HepG2 (cell line): ENCODE measurements at regions not wholly inside any gene's neighbourhood (a gene's known extent, or its start where the extent isn't known, plus 50 kb on each side); places are given as distances from the start of the nearest gene placed in this dataset.

Source experiments
- ATAC-seq: fragments of 200-7000 bp; cut with Tn5 transposase; 3 replicates; pipeline ENCODE4 v1.9.1; 2020; ENCODE audit warnings: mild to moderate bottlenecking, moderate library complexity
- BruUV-seq: library from RNA; stranded (reverse); fragments of 400-500 nt; replicated peaks from 2 replicates; lab custom pipeline; 2021; lab: Mats Ljungman, UMichigan
- CTCF ChIA-PET: fragments of 300-600 bp; formaldehyde crosslinking; extraction: SDS; loops from one replicate; lab custom pipeline; 2021; ENCODE audit warnings: low total read pairs, inconsistent platforms, low intra/inter-chr PET ratio; lab: Yijun Ruan, JAX
- POLR2A ChIA-PET: fragments of 350-600 bp; sonication (Branson Sonifier 250); formaldehyde crosslinking; loops from one replicate; lab custom pipeline; 2020; ENCODE audit warnings: antibody characterized with exemption, inconsistent platforms; lab: Yijun Ruan, JAX
- DNase-seq: peaks from one replicate; pipeline ENCODE4 v3.0.0-alpha.2; 2015; ENCODE audit warnings: low spot score
- FAIRE-seq: peaks from 3 replicates; lab custom pipeline; 2011; peaks lifted over from hg19 to GRCh38; lab: Jason Lieb, UNC
- H2AFZ ChIP-seq: one replicate; pipeline ENCODE4 v1.6.1; 2011; ENCODE audit warnings: low read length, inconsistent platforms
- H3K27ac ChIP-seq: fragments of 300-600 bp; 3 replicates; pipeline ENCODE4 v1.8.0; 2011; ENCODE audit warnings: mixed run types, mild to moderate bottlenecking, mixed read lengths, low read length, inconsistent platforms; ENCODE audit not compliant: insufficient read depth; ENCODE audit errors: extremely low read length
- H3K27me3 ChIP-seq, 2 experiments: fragments of 200-600 bp in 1 of 2; 2 replicates in 1 of 2; 3 replicates in 1 of 2; pipeline versions ENCODE4 v1.6.0 to v1.8.0; 2011; ENCODE audit warnings: low read length in 2 of 2, mild to moderate bottlenecking in 2 of 2, moderate library complexity in 2 of 2, inconsistent platforms in 1 of 2; ENCODE audit not compliant: insufficient read depth in 2 of 2, control insufficient read depth in 1 of 2
- H3K36me3 ChIP-seq, 2 experiments: fragments of 200-600 bp in 1 of 2; replicated peaks in 1 of 2; 2 replicates in 1 of 2; 3 replicates in 1 of 2; pipeline versions ENCODE4 v1.5.1 to v1.8.0; 2011; ENCODE audit warnings: low read length in 2 of 2, inconsistent platforms in 1 of 2; ENCODE audit not compliant: insufficient read depth in 2 of 2, control insufficient read depth in 1 of 2
- H3K4me1 ChIP-seq: 2 replicates; pipeline ENCODE4 v1.5.1; 2012; ENCODE audit warnings: low read length, inconsistent platforms; ENCODE audit not compliant: insufficient read depth
- H3K4me2 ChIP-seq: 2 replicates; pipeline ENCODE4 v1.6.0; 2011; ENCODE audit warnings: low read depth, low read length, inconsistent platforms
- H3K4me3 ChIP-seq, 3 experiments: fragments of 200-600 bp in 1 of 3; sonication (generic), shearing (Covaris generic) in 1 of 3; replicated peaks in 1 of 3; 2 replicates each; pipeline ENCODE4 v1.5.1; 2011 to 2016; ENCODE audit warnings: low read length in 3 of 3, inconsistent platforms in 2 of 3, low read depth in 2 of 3, mild to moderate bottlenecking in 2 of 3, control low read depth in 1 of 3, mixed read lengths in 1 of 3; ENCODE audit not compliant: insufficient read depth in 1 of 3
- H3K79me2 ChIP-seq: one replicate; pipeline ENCODE4 v1.6.1; 2011; ENCODE audit warnings: low read length, inconsistent platforms; ENCODE audit not compliant: insufficient read depth
- H3K9ac ChIP-seq: 2 replicates; pipeline ENCODE4 v1.6.0; 2011; ENCODE audit warnings: mild to moderate bottlenecking, low read depth, low read length, inconsistent platforms; ENCODE audit not compliant: insufficient read depth
- H3K9me3 ChIP-seq: 2 replicates; pipeline ENCODE4 v1.5.1; 2012; ENCODE audit warnings: mild to moderate bottlenecking, low read length
- H4K20me1 ChIP-seq: 2 replicates; pipeline ENCODE4 v1.6.0; 2011; ENCODE audit warnings: inconsistent platforms, mild to moderate bottlenecking, low read length, moderate library complexity; ENCODE audit not compliant: insufficient read depth
- BCL3 ChIP-seq: sonication (generic); formaldehyde crosslinking; IDR thresholded peaks from 2 replicates; pipeline ENCODE4 v1.5.1; 2020; ENCODE audit warnings: mild to moderate bottlenecking, missing genetic modification reagents, moderate library complexity
- DBP ChIP-seq: sonication (generic); formaldehyde crosslinking; IDR thresholded peaks from 2 replicates; pipeline ENCODE4 v1.4.0; 2020; ENCODE audit warnings: missing genetic modification reagents; ENCODE audit errors: not compliant biosample characterization
- ETV5 ChIP-seq: IDR thresholded peaks from 2 replicates; pipeline ENCODE4 v1.6.1; 2018; ENCODE audit warnings: missing biosample characterization, missing genetic modification reagents, inconsistent platforms, borderline replicate concordance
- IKZF4 ChIP-seq: sonication (generic); formaldehyde crosslinking; IDR thresholded peaks from 2 replicates; pipeline ENCODE4 v1.5.1; 2020; ENCODE audit warnings: borderline replicate concordance, mild to moderate bottlenecking, low read depth, missing genetic modification reagents; ENCODE audit errors: not compliant biosample characterization
- IKZF5 ChIP-seq: IDR thresholded peaks from 2 replicates; pipeline ENCODE4 v1.6.1; 2018; ENCODE audit warnings: missing genetic modification reagents, mild to moderate bottlenecking, missing compliant biosample characterization
- MAFF ChIP-seq: IDR thresholded peaks from 2 replicates; pipeline ENCODE4 v1.6.1; 2011; ENCODE audit warnings: low read depth, low read length, improper control_type of control experiment
- NR2F6 ChIP-seq, 2 experiments: IDR thresholded peaks; 2 replicates each; pipeline ENCODE4 v1.6.1; 2016; ENCODE audit warnings: antibody characterized with exemption in 1 of 2, mild to moderate bottlenecking in 1 of 2
- NRL ChIP-seq: sonication (generic); formaldehyde crosslinking; IDR thresholded peaks from 2 replicates; pipeline ENCODE4 v1.5.0; 2020; ENCODE audit warnings: missing genetic modification reagents, mild to moderate bottlenecking, moderate library complexity, borderline replicate concordance
- POLR2A ChIP-seq, 2 experiments: IDR thresholded peaks; 2 replicates each; pipeline ENCODE4 v1.6.1; 2011; ENCODE audit warnings: low read depth in 2 of 2, low read length in 2 of 2, mild to moderate bottlenecking in 1 of 2, moderate library complexity in 1 of 2; ENCODE audit not compliant: insufficient read depth in 1 of 2
- SNAPC2 ChIP-seq: sonication (generic); formaldehyde crosslinking; IDR thresholded peaks from 2 replicates; pipeline ENCODE4 v1.8.1; 2022; ENCODE audit warnings: mild to moderate bottlenecking, missing genetic modification reagents
- ZBTB2 ChIP-seq: sonication (generic); formaldehyde crosslinking; IDR thresholded peaks from 2 replicates; pipeline ENCODE4 v1.8.0; 2022; ENCODE audit warnings: low read depth, missing genetic modification reagents
- ZNF121 ChIP-seq: sonication (generic); formaldehyde crosslinking; IDR thresholded peaks from 2 replicates; pipeline ENCODE4 v1.5.0; 2020; ENCODE audit warnings: mild to moderate bottlenecking, missing genetic modification reagents
- ZNF143 ChIP-seq: sonication (generic); formaldehyde crosslinking; IDR thresholded peaks from 2 replicates; pipeline ENCODE4 v1.4.0; 2020; ENCODE audit warnings: missing genetic modification reagents
- ZNF644 ChIP-seq: IDR thresholded peaks from 2 replicates; pipeline ENCODE4 v1.6.1; 2016; ENCODE audit warnings: low read depth
- ZNF709 ChIP-seq: sonication (generic); formaldehyde crosslinking; IDR thresholded peaks from 2 replicates; pipeline ENCODE4 v1.5.0; 2020; ENCODE audit warnings: mild to moderate bottlenecking, missing genetic modification reagents
- WGBS: methylation state at CpG from one replicate; pipeline ENCODE4 v1.1.6; 2017; ENCODE audit warnings: low lambda C conversion rate; 5-methylcytosine and 5-hydroxymethylcytosine counted together
- in situ Hi-C: cut with HindIII; loops from 2 replicates; pipeline ENCODE4 v1.10.0; 2017; ENCODE audit warnings: low pct_unique_long_range_greater_than_20kb; ENCODE audit not compliant: extremely low pct_ligation_motif_present
- intact Hi-C: fragments of 100-400 bp; cut with micrococcal nuclease; formaldehyde crosslinking; loops from one replicate; pipeline ENCODE4 v1.10.0; 2022; ENCODE audit not compliant: unreplicated experiment
- TF ChIP-seq, protein P1 (sequence below): sonication (generic); formaldehyde crosslinking; IDR thresholded peaks from 2 replicates; pipeline ENCODE4 v1.4.0; 2020; ENCODE audit warnings: missing genetic modification reagents
- TF ChIP-seq, protein P2 (sequence below): sonication (generic); formaldehyde crosslinking; IDR thresholded peaks from 2 replicates; pipeline ENCODE4 v1.5.0; 2020; ENCODE audit warnings: mild to moderate bottlenecking, missing genetic modification reagents

DNA sequence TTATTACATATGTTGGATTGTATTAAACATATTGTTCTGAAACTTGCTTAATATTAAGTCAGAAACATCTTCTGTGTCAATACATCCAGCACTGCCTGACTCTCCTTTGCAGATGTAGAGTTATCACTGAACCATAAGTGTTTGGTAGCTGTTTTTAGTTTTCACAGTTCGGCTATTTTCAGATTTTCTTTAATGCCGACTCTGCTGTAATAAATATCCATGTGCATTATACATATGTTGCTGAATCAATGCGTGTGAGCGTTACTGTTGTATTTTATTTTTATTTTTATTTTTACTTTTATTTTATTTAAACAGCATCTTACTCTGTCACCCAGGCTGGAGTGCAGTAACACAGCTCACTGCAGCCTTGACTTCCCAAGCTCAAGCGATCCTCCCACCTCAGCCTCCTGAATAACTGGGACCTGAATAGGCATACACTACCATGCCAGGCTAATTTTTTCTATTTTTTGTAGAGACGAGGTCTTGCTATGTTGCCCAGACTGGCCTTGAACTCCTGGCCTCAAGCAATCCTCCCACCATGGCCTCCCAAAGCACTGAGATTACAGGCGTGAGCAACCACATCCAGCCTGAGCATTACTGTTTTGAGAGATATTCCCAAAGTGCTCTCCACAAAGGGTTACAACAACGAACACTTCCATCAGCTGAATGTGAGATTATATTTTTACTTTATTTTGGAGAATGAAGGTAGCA lies 50.7 kb upstream of the NOCT start:
- H3K27me3 ChIP-seq, result no peaks in the 10 kb centered on the region
- H2AFZ ChIP-seq, result no peak overlapping the region
- H3K36me3 ChIP-seq, result no peaks in the 10 kb centered on the region
- ChIA-PET POLR2A (no interaction called here), CTCF (no interaction called here)
- H3K4me1 ChIP-seq, result peaks cover 30% of the 10 kb centered on the region
- in situ Hi-C loops, result no loop called here
- H3K9me3 ChIP-seq, result no peaks in the 10 kb centered on the region
- ATAC-seq (no peak), FAIRE-seq (no peak), DNase-seq (no peak)
- no peaks in the 10 kb centered on the region for H4K20me1 ChIP-seq
- H3K9ac ChIP-seq, result no peak overlapping the region
- no peak overlapping the region for H3K4me2 ChIP-seq
- no peak overlapping the region for H3K4me3 ChIP-seq
- BruUV-seq, result no TSS peak
- 67% methylated on average over 8 of the region's 8 CpGs for WGBS
- no peak overlapping the region for H3K27ac ChIP-seq
- intact Hi-C loops, result no loop called here
- H3K79me2 ChIP-seq, result no peaks in the 10 kb centered on the region
- no peak for TF ChIP-seq ZNF143
- TF ChIP-seq ZNF644 (CRISPR knock-in tag), result no peak
- peak; percentile 55; the same call in 1 of the 2 replicates for TF ChIP-seq ZNF121 (CRISPR knock-in tag)
- TF ChIP-seq NR2F6 (IDR thresholded peaks at IDR 0.05), result no peak
- no peak for TF ChIP-seq NR2F6 (CRISPR knock-in tag; IDR thresholded peaks at IDR 0.05)
- no peak for TF ChIP-seq SNAPC2
- TF ChIP-seq, protein P1, sequence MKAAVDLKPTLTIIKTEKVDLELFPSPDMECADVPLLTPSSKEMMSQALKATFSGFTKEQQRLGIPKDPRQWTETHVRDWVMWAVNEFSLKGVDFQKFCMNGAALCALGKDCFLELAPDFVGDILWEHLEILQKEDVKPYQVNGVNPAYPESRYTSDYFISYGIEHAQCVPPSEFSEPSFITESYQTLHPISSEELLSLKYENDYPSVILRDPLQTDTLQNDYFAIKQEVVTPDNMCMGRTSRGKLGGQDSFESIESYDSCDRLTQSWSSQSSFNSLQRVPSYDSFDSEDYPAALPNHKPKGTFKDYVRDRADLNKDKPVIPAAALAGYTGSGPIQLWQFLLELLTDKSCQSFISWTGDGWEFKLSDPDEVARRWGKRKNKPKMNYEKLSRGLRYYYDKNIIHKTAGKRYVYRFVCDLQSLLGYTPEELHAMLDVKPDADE (CRISPR knock-in tag), result no peak
- no peak for TF ChIP-seq ZBTB2 (CRISPR knock-in tag)
- no peak for TF ChIP-seq IKZF4 (CRISPR knock-in tag)
- no peak for TF ChIP-seq BCL3 (CRISPR knock-in tag)
- TF ChIP-seq POLR2A (IDR thresholded peaks at IDR 0.05; ENCODE audit: insufficient read depth in 1 of 2, low read depth in 2 of 2, low read length in 2 of 2), result no peak
- TF ChIP-seq, protein P2, sequence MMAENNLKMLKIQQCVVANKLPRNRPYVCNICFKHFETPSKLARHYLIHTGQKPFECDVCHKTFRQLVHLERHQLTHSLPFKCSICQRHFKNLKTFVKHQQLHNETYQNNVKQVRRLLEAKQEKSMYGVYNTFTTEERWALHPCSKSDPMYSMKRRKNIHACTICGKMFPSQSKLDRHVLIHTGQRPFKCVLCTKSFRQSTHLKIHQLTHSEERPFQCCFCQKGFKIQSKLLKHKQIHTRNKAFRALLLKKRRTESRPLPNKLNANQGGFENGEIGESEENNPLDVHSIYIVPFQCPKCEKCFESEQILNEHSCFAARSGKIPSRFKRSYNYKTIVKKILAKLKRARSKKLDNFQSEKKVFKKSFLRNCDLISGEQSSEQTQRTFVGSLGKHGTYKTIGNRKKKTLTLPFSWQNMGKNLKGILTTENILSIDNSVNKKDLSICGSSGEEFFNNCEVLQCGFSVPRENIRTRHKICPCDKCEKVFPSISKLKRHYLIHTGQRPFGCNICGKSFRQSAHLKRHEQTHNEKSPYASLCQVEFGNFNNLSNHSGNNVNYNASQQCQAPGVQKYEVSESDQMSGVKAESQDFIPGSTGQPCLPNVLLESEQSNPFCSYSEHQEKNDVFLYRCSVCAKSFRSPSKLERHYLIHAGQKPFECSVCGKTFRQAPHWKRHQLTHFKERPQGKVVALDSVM (CRISPR knock-in tag), result peak; percentile 66; the same call in 1 of the 2 replicates
- peak; percentile 55; the same call in 1 of the 2 replicates for TF ChIP-seq MAFF
- TF ChIP-seq IKZF5 (CRISPR knock-in tag), result no peak
- no peak for TF ChIP-seq ZNF709 (CRISPR knock-in tag)
- no peak for TF ChIP-seq NRL
- TF ChIP-seq DBP (CRISPR knock-in tag), result no peak
- no peak for TF ChIP-seq ETV5
